ENCODE measurements at regions not wholly inside any gene's neighbourhood (a gene's known extent, or its start where the extent isn't known, plus 50 kb on each side); places are given as distances from the start of the nearest gene placed in this dataset.

DNA sequence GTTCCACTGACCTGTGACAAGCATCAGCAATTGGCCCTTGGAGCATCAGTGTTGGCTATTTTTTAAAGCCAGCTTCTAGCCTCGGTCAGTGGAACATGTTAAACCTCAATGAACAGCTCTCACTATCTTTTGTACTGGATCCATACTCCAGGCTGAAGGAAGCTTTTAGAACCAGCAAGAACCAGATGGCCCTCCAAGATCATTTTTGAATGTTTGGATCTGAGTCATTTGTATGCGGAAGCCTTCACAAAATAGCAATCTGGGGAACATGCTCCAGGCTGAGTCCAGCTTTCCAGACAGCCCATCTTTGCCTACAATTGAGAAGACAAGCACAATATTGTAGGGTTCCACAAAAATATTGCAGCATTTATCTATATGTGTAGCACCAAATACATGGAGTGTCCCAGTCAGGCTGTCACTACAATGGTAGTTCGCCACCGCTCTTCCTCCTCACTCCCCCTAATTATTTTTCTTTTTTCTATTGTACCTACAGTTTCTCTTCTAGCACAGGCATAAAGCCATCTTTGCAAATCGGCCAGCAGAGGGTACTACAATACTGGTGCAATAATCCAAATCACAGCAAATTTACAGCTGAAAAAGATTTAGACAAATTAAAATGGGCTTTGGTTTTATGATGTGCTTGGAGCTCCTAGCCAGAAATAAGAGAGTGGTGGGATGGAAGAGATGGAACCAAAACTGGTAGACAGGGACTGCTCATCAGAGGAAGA lies 177.4 kb upstream of the BLID start:
- no peak for DNase-seq (ENCODE audit: insufficient read length, low spot score)
- peak; percentile 9 for FAIRE-seq

- DNase-seq (ENCODE audit: insufficient read length, low spot score) (no peak), FAIRE-seq (no peak)
These were observed 171.4 kb upstream of the BLID start for GRCh38 chr11:122287401-122287800.

GRCh38 chr11:122285070-122285988 lies 169.3 kb upstream of the BLID start:
- no peak for FAIRE-seq
- DNase-seq (ENCODE audit: insufficient read length, low spot score): no peak

- FAIRE-seq: no peak
These were observed 164.9 kb upstream of the BLID start for GRCh38 chr11:122280870-122281269.

GRCh38 chr11:122279194-122279593 lies 163.2 kb upstream of the BLID start:
- FAIRE-seq (no peak), DNase-seq (ENCODE audit: insufficient read length, low spot score) (no peak)

More at GRCh38 chr11:122280870-122281269, 164.9 kb upstream of the BLID start:
- no peak for DNase-seq (ENCODE audit: insufficient read length, low spot score)

DNA sequence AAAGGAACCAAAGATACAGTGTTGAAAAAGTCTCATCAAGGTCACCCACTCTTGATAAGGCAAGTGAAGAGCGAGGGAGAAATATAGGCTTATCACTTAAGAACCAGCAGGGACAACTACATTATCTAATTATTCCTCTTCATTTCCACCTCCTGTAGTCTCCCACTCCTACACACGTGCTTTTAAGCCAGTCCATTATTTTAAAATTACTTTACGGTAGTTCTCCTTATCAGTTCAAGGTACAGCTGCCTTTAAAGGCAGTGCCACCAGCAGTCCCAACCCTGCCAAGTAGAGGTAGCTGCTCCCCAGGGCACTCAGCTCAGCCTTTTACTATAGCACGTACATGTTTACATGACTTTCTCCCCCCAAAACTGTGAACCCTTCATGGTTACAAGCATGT lies 161.5 kb upstream of the BLID start:
- no peak for DNase-seq (ENCODE audit: insufficient read length, low spot score)
- no peak for FAIRE-seq

DNA sequence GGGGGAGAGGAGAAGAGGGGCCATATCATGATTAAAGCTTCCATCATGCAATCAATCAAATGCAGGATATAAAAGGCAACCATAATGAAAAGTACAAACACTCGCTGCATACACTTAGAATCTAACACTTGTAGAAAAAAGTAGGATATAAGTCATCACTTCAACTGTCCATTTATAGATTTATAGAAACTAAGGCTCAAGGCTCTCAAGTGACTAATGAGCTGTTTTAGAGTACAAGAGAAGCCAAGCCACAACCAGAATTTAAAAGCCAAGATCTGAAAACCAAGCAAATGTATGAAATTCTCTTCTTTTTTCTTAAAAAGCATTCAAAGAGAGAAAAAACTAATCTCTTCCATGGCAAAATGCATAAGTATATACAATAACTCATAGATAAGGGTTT lies 160.2 kb upstream of the BLID start:
- no peak for FAIRE-seq

DNA sequence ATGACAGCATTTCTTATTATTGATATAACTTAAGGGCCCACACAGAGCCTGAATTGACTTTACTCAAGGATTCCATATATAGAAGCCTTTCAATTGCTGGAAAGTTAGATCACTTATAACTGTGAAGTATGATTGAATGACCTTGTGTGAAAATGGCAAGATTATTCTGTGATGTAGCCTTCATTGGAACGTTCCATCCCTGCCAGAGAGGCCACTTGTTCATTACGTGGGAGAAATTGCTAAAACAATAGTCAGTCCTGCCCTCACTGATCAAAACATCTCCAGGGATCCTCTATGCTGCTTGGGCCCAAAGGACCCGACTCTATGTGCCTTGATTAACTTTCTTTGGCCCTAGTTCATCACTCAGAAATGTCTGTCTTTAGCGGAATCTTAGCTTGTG lies 159.5 kb upstream of the BLID start:
- DNase-seq (ENCODE audit: insufficient read length, low spot score): no peak
- no peak for FAIRE-seq

More for the DNA sequence above, 160.2 kb upstream of the BLID start:
- DNase-seq (ENCODE audit: insufficient read length, low spot score): no peak

- no peak for FAIRE-seq
- DNase-seq (ENCODE audit: insufficient read length, low spot score): no peak
These were observed 157.6 kb upstream of the BLID start for GRCh38 chr11:122273476-122274191.

DNA sequence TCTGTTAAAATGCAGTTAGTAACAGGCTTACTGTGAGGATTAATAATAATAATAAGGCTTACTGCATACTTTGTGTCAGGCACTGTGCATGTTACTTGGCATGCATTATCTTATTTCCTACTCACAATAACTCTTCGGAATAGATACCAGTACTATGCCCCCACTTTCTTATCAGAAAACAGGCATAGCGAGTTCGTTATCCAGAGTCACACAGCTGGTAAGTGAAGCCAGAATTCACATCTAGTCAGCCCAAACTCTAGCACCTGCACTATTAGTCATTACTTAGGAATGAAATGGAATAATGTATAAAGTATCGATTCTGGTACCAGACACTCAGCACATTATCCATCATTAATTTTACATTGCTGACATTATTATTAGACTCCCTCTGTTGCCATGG lies 155.7 kb upstream of the BLID start:
- DNase-seq (ENCODE audit: insufficient read length, low spot score): no peak
- no peak for FAIRE-seq

DNA sequence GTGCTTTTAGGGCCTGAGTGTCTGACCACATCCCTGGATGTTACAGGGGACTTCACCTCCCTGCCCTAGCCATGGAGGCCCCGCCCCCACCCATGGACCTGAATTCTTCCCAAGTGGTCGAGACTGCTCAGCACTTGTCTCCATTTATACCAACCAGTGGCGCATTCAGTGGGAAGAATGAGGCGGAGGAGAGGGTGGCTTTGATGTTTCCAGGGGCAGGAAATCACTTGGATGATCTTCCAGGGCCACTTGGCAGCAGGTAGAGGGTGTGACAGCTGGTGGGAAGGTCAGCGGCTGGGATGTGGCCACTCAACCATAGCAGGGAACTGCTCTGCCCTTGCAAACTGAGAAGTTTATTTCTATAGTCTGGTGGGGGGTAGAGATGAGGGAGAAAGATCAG lies 155.1 kb upstream of the BLID start:
- FAIRE-seq: no peak
- DNase-seq (ENCODE audit: insufficient read length, low spot score): no peak

GRCh38 chr11:122270535-122270934 lies 154.5 kb upstream of the BLID start:
- DNase-seq (ENCODE audit: insufficient read length, low spot score) (no peak), FAIRE-seq (no peak)

GRCh38 chr11:122269824-122270223 lies 153.8 kb upstream of the BLID start:
- FAIRE-seq: no peak
- no peak for DNase-seq (ENCODE audit: insufficient read length, low spot score)

- no peak for FAIRE-seq
These were observed 152.7 kb upstream of the BLID start for GRCh38 chr11:122268601-122269130.

DNA sequence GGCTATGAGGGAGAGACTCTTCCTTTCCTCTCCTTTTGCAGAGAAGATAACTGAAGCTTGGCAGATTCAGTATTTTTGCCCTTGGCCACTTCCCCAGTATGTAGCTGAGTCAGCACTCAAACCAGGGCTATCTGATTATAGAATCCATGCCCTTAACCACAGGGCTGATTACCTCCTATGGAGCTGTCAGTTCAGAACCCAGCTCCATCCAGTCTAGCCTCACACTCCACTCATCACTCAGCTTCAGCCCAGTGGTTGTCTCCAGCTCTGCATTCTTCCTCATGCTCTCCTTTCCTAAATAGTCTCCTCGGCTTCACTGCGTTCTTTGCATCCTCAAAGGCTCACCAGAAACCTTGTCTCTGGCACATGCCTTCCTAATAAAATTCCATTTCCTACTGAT lies 151.6 kb upstream of the BLID start:
- FAIRE-seq (peak; percentile 48), DNase-seq (ENCODE audit: insufficient read length, low spot score) (peak; percentile 46)

More at GRCh38 chr11:122268601-122269130, 152.7 kb upstream of the BLID start:
- DNase-seq (ENCODE audit: insufficient read length, low spot score): no peak

DNA sequence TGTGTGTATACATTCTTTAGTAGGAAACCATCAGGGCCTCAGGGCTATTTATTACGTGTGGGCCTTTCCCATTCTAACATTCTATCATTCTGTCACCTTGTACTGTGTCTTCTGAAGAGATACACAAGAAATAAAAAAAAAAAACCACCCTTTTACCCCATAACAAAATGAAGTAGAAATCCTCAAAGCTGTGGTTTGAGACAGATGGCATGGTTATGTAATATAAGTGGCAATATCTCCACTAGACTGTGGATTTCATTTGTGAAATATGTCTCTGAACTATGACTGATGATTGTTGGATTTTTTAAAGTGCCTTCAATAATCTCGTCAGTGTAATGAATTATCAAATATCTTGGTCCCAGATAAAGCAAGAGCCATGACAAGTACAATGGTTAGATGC lies 150.0 kb upstream of the BLID start:
- FAIRE-seq (no peak), DNase-seq (ENCODE audit: insufficient read length, low spot score) (no peak)

DNA sequence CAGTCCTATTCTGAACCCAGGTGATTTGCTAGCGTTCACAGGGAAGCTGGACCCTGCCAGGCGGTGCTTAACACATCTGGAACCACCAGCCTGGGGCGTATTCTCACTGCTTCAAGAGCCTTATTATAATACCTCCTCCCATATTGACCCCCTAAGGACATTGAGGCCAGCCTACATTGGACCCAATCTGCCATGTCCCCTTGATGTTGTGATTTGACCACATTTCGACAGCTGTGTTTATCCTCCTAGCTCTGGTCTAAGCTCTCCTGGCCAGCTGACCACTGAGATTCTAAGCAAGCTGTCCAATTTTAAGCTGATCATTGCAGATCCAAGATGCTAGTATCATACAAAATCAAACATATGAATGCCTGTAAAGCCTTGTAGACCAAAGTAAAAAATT lies 148.1 kb upstream of the BLID start:
- DNase-seq (ENCODE audit: insufficient read length, low spot score) (no peak), FAIRE-seq (no peak)

DNA sequence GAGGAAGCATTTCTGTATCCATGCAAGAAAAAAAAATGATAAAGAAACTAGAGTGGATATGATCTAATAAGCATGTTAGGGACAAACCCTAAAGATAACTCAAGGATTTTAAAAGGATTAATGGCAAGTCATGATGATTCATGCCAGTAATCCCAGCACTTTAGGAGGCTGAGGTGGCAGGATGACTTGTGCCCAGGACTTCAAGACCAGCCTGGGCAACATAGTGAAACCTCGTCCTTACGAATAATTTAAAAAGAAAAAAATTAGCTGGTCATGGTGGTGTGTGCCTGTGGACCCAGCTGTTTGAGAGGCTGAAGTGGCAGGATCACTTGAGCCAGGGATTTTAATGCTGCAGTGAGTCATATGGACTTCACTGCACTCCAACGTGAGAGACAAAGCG lies 145.5 kb upstream of the BLID start:
- DNase-seq (ENCODE audit: insufficient read length, low spot score) (no peak), FAIRE-seq (no peak)

GRCh38 chr11:122259195-122259821 lies 143.3 kb upstream of the BLID start:
- DNase-seq (ENCODE audit: insufficient read length, low spot score) (no peak), FAIRE-seq (no peak)

- DNase-seq (ENCODE audit: insufficient read length, low spot score) (no peak), FAIRE-seq (no peak)
These were observed 142.6 kb upstream of the BLID start for GRCh38 chr11:122258446-122259194.

Data from HTR-8/SVneo (cell line).